Large intestine (tissue), 3 donors: ENCODE measurements at regions not wholly inside any gene's neighbourhood (a gene's known extent, or its start where the extent isn't known, plus 50 kb on each side); places are given as distances from the start of the nearest gene placed in this dataset.

Experiments
- DNase-seq, 2 donors: peaks; one replicate each; pipeline versions ENCODE4 v3.0.0 to v3.0.0-alpha.2; 2013
- H3K27ac ChIP-seq: one replicate; pipeline ENCODE4 v1.5.1; 2013; ENCODE audit warnings: low read length
- H3K27me3 ChIP-seq: 2 replicates; pipeline ENCODE4 v1.6.1; 2013; ENCODE audit warnings: low read length; ENCODE audit not compliant: control insufficient read depth, insufficient read depth
- H3K36me3 ChIP-seq: 2 replicates; pipeline ENCODE4 v1.6.1; 2013; ENCODE audit warnings: low read length; ENCODE audit not compliant: control insufficient read depth, insufficient read depth
- H3K4me1 ChIP-seq: one replicate; pipeline ENCODE4 v1.6.1; 2013; ENCODE audit warnings: low read length; ENCODE audit not compliant: control insufficient read depth, insufficient read depth
- H3K4me3 ChIP-seq: one replicate; pipeline ENCODE4 v1.5.1; 2013; ENCODE audit warnings: low read length
- H3K9me3 ChIP-seq: one replicate; pipeline ENCODE4 v1.6.1; 2013; ENCODE audit warnings: mild to moderate bottlenecking, low read depth, low read length, moderate library complexity; ENCODE audit not compliant: control insufficient read depth
- WGBS: methylation state at CpG from one replicate; pipeline ENCODE4 v1.1.5; 2013; ENCODE audit warnings: low lambda C conversion rate; ENCODE audit not compliant: insufficient coverage; 5-methylcytosine and 5-hydroxymethylcytosine counted together

DNA sequence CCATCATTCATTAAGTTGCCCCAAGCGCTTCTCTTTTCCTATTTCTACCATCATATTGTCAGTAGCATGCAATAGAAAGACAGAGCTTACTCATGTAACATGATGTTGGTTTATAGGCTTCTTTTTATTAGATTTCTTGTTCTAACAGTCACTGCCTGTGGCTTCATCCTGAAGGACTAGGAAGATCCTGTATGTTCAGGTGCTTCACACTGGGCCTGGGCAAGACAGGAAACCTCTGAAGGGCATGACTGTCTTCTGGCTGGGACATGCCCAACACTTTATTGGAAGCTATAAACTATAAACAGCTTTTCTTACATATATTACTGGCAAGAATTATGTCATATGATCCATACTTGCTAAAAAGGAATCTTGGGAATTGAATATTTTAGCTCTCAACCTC lies 258.4 kb upstream of the AKR1E2 start:
- no peaks in the 10 kb centered on the region for H3K4me1 ChIP-seq
- no peaks in the 10 kb centered on the region for H3K36me3 ChIP-seq
- H3K9me3 ChIP-seq, result no peaks in the 10 kb centered on the region
- WGBS, result no CpG with 5 or more reads among the region's 1 CpG
- no peak for DNase-seq
- no peak overlapping the region for H3K4me3 ChIP-seq
- no peaks in the 10 kb centered on the region for H3K27me3 ChIP-seq
- H3K27ac ChIP-seq, result no peak overlapping the region

DNA sequence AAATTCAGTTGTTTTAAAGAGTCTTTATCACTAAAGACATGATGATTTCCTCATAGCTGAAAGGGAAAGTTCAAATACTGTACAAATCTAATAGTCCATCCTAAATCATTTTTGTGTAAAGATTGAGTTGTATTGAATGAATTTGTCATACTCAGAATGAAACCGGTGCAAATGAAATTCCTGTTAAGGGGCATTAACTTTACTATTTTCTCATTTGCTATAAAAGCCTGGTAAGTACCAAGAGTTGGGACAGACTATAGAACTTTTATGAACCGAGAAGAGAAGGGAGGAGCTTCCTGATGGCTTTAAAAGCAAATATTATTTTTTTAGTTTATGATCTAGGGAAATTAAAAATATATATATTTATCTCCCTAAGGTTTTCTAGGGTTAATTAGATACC lies 260.0 kb upstream of the AKR1E2 start:
- DNase-seq, result no peak
- WGBS, result 56% methylated on average over 1 of the region's 2 CpGs

DNA sequence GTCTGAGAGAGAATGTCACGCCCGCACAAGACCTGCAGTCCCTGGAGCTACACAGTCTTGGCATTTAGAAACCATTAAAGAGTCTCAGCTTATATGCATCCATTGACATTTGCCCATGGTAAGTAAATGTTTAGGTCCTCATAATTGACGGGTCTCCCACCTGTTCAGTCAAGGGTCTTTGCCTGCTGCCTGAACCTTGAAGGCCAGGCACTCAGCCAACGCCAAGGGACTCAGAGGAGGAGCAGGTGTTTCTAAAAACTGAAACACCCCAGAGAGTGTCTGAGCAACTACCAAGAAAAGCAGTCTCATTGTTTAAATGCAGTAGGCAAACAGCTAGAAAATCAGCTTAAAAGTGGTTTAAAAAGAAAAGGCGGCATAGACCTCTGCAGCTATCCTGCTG lies 264.7 kb upstream of the AKR1E2 start:
- Histone ChIP-seq H3K4me3 (no peak overlapping the region), H3K36me3 (no peaks in the 10 kb centered on the region), H3K9me3 (no peaks in the 10 kb centered on the region), H3K27ac (no peak overlapping the region), H3K27me3 (no peaks in the 10 kb centered on the region), H3K4me1 (no peaks in the 10 kb centered on the region)
- no peak for DNase-seq
- no CpG with 5 or more reads among the region's 5 CpGs for WGBS

More for the DNA sequence above, 260.0 kb upstream of the AKR1E2 start:
- Histone ChIP-seq H3K4me3 (no peak overlapping the region), H3K27ac (no peak overlapping the region), H3K9me3 (no peaks in the 10 kb centered on the region), H3K36me3 (no peaks in the 10 kb centered on the region), H3K4me1 (no peaks in the 10 kb centered on the region), H3K27me3 (no peaks in the 10 kb centered on the region)

DNA sequence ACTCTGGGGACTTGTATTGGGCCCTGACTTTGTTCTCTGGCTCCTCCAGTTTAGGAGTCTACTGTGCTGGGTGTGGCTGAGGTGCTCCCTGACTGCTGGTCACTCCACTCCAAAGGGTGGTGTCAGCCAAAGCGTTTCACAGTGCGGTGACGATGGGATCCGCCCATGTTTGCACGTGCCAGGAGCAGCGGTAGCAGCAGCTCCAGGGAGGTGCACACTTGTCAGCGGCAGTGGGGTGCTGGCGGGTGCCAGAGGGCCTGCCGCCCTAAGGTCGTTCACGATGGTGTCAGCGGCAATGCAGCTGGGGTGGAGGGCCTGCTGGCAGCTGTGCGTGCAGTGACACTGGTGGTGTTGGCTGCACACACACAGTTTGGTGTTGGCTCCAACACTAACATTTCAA lies 268.5 kb upstream of the AKR1E2 start:
- Histone ChIP-seq H3K27ac (no peak overlapping the region), H3K36me3 (no peaks in the 10 kb centered on the region), H3K9me3 (no peaks in the 10 kb centered on the region), H3K4me3 (no peak overlapping the region), H3K27me3 (no peaks in the 10 kb centered on the region), H3K4me1 (no peaks in the 10 kb centered on the region)
- no peak for DNase-seq
- no CpG with 5 or more reads among the region's 13 CpGs for WGBS

DNA sequence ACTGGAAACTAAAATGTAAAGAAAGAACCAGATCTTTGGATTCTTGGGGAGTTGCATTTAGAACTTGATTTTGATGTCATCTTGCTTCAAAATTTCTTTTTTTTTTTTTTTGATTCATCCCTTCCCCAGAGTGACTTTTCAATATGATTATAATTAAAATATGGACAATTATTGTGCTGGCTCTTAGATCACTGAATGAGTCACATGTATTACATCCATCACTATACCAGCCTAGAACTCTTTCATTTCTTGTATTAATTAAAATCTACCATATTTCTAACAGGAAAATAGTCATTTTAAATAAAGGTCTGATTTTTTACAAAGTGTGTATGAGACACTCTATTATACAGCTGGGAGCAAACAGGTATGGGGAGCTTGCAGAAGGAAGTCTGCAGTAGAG lies 269.5 kb upstream of the AKR1E2 start:
- Histone ChIP-seq H3K36me3 (no peaks in the 10 kb centered on the region), H3K9me3 (no peaks in the 10 kb centered on the region), H3K27me3 (no peaks in the 10 kb centered on the region), H3K4me1 (no peaks in the 10 kb centered on the region), H3K27ac (no peak overlapping the region), H3K4me3 (no peak overlapping the region)
- no peak for DNase-seq

GRCh38 chr10:4555920-4556319 lies 270.1 kb upstream of the AKR1E2 start:
- WGBS, result 40% methylated on average over 1 of the region's 3 CpGs

GRCh38 chr10:4549139-4549653 lies 276.8 kb upstream of the AKR1E2 start:
- no CpG with 5 or more reads among the region's 2 CpGs for WGBS

More at GRCh38 chr10:4555920-4556319, 270.1 kb upstream of the AKR1E2 start:
- no peak for DNase-seq
- Histone ChIP-seq H3K27ac (no peak overlapping the region), H3K4me1 (no peaks in the 10 kb centered on the region), H3K9me3 (no peaks in the 10 kb centered on the region), H3K27me3 (no peaks in the 10 kb centered on the region), H3K36me3 (no peaks in the 10 kb centered on the region), H3K4me3 (no peak overlapping the region)

GRCh38 chr10:4546931-4547330 lies 279.1 kb upstream of the AKR1E2 start:
- H3K4me3 ChIP-seq, result no peak overlapping the region
- no peaks in the 10 kb centered on the region for H3K9me3 ChIP-seq
- no peak for DNase-seq
- H3K27me3 ChIP-seq, result no peaks in the 10 kb centered on the region
- no peaks in the 10 kb centered on the region for H3K36me3 ChIP-seq
- H3K4me1 ChIP-seq, result no peaks in the 10 kb centered on the region
- 83% methylated on average over 1 of the region's 1 CpG for whole genome bisulfite sequencing
- no peak overlapping the region for H3K27ac ChIP-seq

More at GRCh38 chr10:4549139-4549653, 276.8 kb upstream of the AKR1E2 start:
- Histone ChIP-seq H3K4me1 (no peaks in the 10 kb centered on the region), H3K27me3 (no peaks in the 10 kb centered on the region), H3K36me3 (no peaks in the 10 kb centered on the region), H3K9me3 (no peaks in the 10 kb centered on the region), H3K4me3 (no peak overlapping the region), H3K27ac (no peak overlapping the region)
- DNase-seq, result no peak

- Histone ChIP-seq H3K27ac (no peak overlapping the region), H3K9me3 (no peaks in the 10 kb centered on the region), H3K36me3 (no peaks in the 10 kb centered on the region), H3K4me3 (no peak overlapping the region), H3K27me3 (no peaks in the 10 kb centered on the region), H3K4me1 (no peaks in the 10 kb centered on the region)
- DNase-seq, result no peak
- 53% methylated on average over 2 of the region's 7 CpGs for WGBS
Observed at GRCh38 chr10:4546500-4546899, 279.5 kb upstream of the AKR1E2 start.

DNA sequence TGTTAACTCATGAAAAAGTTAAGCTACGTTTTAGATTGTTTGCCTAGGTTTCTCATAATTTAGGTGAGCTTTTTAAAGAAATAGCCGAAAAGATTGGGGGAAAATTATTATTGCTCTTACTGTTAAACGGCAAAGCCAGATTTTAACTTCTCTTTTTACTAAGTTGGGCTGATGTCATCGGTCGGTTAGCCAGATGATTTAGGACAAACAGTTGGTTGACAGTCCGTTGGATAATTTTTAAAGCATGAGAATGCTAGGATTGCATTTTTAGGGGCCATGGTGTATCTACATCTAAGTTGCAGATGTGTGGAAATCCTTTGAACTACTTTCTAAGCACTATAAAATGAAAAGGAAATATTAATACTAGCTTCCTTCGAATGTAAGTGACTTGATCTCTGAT lies 280.9 kb upstream of the AKR1E2 start:
- H3K36me3 ChIP-seq, result no peaks in the 10 kb centered on the region
- no peaks in the 10 kb centered on the region for H3K4me1 ChIP-seq
- H3K27me3 ChIP-seq, result no peaks in the 10 kb centered on the region
- DNase-seq, result no peak
- no peak overlapping the region for H3K27ac ChIP-seq
- no peaks in the 10 kb centered on the region for H3K9me3 ChIP-seq
- WGBS, result 75% methylated on average over 2 of the region's 7 CpGs
- no peak overlapping the region for H3K4me3 ChIP-seq

DNA sequence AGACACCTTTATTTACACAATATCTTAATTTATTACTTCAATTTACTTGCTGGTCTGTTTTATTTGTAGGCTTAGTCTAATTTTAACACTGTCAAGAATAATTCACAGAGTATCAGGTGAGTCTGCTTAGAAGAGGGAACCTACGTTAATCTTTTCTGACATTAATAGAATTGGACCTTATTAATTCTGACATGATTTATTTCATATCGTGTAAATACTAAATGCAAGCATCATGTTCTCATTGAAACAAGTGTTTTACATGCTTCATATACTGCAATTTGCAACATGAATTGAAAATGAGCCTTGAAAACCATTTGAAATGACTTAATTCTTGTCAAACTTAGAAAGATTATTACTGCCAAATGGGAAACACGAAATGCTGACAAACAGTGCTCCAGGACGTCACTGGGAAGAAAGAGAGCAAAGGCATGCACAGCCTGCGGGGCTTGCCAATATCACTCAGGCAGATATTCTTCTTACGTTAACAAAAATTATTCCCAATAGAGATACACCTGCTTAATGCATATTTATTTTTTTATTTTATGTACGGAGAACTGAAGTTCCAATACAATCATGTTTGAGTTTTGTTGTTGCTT lies 282.0 kb upstream of the AKR1E2 start:
- no peak overlapping the region for H3K27ac ChIP-seq
- no peak overlapping the region for H3K4me3 ChIP-seq
- no peaks in the 10 kb centered on the region for H3K36me3 ChIP-seq
- DNase-seq, result no peak
- H3K4me1 ChIP-seq, result no peaks in the 10 kb centered on the region
- no peaks in the 10 kb centered on the region for H3K9me3 ChIP-seq
- H3K27me3 ChIP-seq, result no peaks in the 10 kb centered on the region
- WGBS, result 84% methylated on average over 7 of the region's 7 CpGs
